ENCODE measurements at regions not wholly inside any gene's neighbourhood (a gene's known extent, or its start where the extent isn't known, plus 50 kb on each side); places are given as distances from the start of the nearest gene placed in this dataset.

- no peak for TF ChIP-seq CTCF (conservative IDR thresholded peaks at IDR 0.05 in 1 of 2, IDR thresholded peaks at IDR 0.05 in 1 of 2; ENCODE audit: low read depth in 1 of 2, low read length in 2 of 2)
- TF ChIP-seq EZH2 (IDR thresholded peaks at IDR 0.05; ENCODE audit: low read length, missing control alignments), result no peak
Observed at GRCh38 chr11:69921128-69922014, 102.2 kb upstream of the FGF3 start.

Data from fibroblast of lung (primary cell).